GM11168 (cell line): ENCODE measurements at regions not wholly inside any gene's neighbourhood (a gene's known extent, or its start where the extent isn't known, plus 50 kb on each side); places are given as distances from the start of the nearest gene placed in this dataset.

Experiments used
- in situ Hi-C: fragments of 300-500 bp; cut with MboI; formaldehyde crosslinking; loops from one replicate; pipeline ENCODE4 v1.12.0; 2022; ENCODE audit warnings: low sequenced_read_pairs; ENCODE audit not compliant: unreplicated experiment

DNA sequence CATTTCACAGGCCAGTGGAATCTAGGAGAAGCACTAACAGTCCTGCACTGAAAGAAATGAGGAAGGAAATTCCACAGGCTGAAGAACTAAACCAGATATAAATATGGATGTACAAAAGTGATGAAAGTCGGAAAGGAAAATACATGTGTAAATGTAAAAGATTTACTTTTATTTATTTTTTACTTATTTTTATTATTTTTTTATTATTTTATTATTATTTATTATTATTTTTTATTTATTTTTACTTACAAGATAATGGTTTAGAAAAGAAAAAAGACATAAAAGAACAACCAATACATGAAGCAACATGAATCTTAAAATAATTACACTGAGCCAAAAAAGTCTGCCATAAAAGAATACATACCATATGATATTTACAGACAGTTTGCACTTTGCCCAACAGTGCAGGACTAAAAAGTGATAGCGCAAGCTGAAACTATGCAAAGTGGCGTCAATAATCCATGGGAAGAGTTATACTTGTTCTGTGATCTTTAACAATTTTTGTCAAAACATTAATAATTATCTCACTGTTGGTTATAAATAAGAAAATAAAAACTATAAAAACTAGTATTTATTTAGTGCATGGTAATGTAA is 317.8 kb upstream of the MKI67 start:
- in situ Hi-C loops: no loop called here

DNA sequence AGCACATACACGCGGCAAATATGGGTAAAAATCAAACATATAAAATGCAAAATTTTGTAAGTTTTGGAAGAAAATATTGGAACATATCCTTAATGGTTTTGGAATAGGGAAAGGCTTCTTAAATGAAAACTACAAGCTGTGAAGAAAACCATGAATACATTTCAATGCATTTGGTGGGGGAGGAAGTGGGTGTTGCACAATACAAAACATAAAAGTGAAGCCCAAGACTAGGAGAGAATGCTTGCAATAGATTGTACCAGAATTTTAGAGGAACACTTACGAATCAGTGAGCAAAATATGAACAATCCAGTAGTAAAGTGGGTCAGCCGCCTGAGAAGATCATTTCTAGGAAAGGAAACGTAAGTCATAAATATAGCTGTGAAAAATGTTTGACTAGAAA is 322.6 kb upstream of the MKI67 start:
- in situ Hi-C loops: no loop called here

DNA sequence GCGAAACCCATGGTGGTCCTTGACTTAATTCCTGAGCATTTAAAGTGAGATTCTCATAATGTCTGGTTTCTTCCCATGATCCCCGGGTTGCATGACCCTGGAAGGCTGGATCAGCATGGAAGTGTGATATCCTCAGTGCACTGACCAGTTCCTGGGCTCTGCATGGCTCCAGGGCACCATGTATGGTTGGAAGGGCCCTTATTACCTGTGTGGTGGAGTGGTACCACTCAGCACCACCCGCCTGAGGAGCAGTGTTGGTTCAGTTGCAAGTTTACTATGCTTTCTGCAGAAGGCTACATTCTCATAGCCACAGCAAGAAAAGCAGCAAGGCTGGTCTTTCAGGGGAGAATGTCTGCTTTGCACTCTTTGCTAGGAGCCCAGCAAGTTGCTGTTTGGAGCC is 325.7 kb upstream of the MKI67 start:
- in situ Hi-C loops: no loop called here

DNA sequence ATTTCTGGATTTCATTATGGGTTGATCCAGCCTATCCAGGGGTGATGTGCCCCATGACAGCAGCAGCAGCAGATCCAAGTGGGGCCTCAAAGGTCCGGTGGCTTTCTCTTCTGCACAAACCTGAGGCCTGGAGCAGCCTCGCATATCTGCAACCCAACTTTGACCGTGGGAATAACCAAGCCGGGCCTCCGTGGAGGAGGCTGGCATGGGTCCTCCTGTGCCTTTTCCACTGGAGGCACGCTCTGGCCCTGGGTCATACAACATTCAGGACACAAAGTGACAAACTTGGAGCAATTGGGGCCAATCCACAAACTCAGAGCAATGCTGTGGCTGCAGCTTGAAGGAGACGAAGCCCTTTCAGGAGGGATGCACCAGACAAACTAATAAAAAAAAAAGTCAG is 330.0 kb upstream of the MKI67 start:
- in situ Hi-C loops: no loop called here

DNA sequence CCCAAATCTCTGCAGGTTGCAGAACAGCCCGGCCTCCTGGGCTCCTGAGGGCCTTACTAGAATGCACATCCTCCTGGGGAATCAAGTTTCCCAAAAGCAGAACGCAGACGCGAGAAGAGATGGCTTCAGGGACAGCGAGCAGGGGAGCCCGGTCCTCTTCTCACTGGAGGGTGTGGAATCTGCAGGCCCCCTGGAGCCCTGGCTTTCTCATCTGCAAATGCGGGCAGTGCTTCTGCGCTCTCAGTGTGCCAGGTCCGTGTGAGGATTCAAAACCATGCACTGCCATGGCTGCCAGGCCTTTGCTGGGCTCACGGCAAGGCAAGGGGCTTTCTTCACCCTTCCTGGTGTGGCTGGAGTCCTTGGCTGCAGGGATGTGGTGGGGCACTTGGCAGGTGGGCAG is 330.9 kb upstream of the MKI67 start:
- in situ Hi-C loops: no loop called here

DNA sequence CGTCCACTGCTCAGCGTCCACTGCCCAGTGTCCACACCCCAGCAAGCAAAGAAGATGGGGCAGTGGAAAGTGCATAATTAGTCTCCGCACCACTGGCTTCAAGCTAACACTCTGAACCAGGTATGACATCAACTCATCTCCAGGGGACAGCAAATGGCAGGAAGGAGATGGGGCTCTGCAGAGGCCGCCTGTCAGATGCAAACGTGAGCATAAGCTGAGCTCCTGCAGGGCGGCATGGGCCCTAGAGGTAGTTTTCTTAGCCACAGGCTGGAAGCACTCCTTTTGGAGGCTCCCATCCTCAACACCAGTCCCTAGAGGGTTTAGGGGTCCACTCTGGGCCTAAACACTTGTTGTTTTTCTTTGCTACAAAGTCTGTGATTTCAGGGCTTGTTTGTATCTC is 335.8 kb upstream of the MKI67 start:
- in situ Hi-C loops: no loop called here

DNA sequence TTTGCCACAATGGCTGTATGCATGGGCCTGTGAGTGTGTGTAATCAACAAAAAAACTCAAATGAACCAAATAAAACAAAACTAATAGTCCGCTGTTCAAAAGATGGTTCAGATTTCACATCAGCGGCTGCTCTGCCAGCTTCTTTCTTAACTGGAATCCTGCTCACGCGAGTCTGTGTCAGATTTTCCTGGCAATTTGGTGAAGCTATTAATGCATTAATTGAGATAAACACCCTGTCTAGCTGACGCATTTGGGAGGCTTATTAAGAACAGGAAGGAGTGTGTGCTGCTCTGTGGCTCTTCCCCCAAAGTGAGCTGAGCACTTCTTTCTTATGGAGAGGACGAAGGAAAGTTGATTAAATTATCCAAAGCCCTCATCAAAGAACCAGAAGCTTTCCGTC is 336.6 kb upstream of the MKI67 start:
- in situ Hi-C loops: no loop called here

DNA sequence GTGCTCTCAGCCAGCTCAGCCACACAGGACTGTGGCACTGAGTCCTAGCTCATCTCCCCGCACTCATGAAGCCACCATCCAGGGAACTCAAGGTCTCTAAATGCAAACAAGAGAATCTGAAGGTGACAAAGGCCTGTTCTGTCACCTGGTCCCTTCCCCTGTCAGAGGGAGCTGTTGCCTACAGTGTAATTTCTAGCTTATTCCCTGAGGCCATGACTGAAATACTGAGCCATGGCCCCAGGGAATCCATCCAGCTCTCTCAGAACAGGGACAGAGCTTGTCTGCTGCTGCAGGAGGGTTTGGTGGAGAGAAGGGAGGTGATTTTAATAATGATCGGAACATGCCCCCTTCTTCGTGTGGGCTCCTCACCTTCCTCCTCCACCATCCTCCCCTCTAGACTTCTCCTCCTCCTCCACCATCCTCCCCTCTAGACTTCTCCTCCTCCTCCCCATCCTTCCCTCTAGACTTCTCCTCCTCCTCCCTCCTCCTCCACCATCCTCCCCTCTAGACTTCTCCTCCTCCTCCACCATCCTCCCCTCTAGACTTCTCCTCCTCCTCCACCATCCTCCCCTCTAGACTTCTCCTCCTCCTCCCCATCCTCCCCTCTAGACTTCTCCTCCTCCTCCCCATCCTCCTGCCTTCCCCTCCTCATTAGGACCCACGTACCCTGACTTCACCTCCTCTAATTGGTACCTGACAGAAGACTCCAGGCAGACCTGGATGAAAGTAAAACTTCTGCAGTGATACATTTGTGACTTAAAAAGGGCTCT is 338.0 kb upstream of the MKI67 start:
- in situ Hi-C loops: no loop called here

DNA sequence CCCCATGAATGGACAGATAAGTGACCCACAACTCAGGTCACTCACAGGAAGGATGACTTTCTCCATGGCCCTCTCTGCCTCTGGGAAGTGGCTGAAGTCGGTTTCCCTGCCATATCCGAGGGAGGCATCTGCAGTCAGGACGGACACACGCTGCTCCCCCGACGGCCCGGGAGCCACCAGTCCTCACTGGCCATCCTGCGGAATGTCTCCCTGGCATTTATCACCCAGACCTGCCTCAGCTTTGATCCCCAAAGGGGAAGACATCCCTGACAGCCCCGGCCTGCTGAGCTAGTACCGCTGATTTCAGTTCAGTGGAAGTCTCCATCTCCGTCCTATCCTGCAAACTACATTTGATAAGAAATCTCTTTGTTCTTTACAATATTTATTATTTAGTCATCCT is 339.5 kb upstream of the MKI67 start:
- in situ Hi-C loops: no loop called here

DNA sequence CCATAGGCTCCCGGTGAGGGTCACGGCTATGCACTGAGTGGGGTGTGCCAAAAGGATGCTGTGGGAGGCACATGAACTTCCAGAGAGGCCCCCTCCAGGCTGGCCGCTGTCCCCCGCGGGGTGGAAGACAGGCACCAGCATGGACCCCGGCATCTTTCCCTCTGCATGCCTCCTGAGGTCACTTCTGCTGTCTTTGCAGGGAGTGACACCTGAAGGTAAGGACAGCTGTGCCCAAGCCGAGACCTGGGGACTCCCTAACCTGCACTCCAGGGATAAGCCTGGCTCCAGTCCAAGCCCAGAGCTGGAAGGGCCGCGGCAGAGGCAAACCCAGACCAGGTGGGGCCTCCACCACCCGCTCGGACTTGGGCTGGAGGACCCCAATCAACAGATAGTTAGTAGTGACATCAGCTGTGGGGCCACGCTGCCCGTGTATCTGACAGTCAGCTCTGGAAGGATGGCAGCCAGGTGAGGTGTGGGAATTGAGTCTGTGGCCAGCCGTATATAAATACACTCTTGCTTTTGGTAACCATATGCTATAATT is 340.7 kb upstream of the MKI67 start:
- in situ Hi-C loops: no loop called here

DNA sequence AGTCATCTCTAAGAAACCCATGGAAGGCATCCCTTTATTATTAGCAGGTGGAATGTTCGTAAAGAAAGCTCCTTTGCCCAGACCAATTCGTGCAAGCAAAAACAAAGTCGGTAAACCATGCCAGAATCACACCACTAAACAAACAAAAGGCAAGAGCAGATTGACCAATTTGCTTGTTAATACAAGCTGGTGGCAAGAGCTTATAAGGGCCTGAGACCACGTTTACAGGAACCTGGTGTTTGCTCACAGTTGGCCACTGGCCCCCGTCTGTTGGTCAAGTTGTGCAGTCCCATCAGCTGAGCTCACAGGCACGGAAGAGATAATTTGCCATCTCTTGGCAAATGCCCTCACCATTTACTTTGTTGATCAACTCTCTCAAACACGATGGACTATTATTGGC is 342.2 kb upstream of the MKI67 start:
- in situ Hi-C loops: no loop called here

DNA sequence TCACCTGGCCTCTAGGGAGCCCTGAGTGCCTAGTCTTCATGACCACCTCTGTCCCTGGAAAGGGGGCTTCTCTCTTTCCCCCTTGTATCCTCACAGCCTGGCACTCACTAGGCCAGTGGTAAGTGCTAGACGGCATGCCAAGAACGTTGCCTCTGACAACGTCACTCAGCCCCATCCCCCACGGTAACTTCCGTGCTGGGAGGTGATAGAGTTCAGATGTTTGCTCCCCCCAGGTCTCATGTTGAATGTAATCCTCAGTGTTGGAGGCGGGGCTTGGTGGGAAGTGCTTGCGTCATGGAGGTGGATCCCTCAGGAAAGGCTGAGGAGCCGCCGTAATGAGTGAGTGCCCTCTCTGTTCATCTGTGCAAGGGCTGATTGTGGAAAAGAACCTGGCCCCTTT is 343.3 kb upstream of the MKI67 start:
- in situ Hi-C loops: no loop called here

DNA sequence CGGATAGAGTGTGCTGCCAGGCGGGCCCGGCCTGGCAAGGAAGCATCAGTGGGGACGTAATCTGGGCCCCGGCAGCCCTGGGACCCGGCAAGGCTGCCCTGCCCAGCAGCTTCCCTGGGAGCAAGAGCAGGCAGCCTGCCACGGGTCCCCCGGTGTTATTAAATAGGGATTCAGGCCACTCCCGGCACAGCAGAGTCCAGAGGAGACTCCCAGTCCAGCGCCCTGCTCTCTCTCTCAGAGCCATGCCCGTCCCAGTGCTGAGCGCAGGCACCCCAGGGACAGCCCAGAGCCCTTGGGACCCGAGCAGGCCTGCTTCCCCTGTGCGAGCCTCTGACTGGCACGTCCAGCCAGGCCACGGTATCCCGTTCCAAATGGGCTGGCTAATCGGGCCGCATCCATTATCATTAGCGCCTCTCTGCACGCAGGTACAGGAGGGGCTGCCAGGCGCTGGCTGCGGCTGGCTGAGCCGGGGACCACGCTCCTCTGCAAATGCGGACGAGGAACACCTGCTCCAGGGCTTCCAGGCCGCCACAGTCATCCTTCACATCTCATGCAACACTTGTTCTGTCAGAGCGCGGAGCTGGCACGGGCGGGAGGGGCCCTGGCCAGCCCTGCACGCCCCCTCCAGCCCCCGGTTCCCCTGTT is 344.2 kb upstream of the MKI67 start:
- in situ Hi-C loops: no loop called here

DNA sequence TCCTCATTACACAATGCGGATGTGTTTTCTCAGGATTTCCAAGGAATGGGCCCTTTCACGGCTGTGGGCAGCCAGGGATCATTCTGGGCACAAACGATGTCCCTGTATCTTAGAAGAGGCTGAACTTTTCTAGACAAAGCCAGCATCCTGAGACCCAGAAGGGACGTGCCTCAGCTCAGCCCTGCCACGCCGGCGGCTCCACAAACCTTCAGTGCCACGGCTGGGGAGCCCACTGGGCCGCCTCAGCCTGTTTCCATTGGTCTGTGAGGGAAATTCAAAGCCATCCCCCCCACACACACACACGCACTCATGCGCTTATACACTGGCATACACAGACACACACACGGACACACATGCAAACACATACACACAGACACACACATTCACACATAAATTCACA is 344.9 kb upstream of the MKI67 start:
- in situ Hi-C loops: no loop called here

DNA sequence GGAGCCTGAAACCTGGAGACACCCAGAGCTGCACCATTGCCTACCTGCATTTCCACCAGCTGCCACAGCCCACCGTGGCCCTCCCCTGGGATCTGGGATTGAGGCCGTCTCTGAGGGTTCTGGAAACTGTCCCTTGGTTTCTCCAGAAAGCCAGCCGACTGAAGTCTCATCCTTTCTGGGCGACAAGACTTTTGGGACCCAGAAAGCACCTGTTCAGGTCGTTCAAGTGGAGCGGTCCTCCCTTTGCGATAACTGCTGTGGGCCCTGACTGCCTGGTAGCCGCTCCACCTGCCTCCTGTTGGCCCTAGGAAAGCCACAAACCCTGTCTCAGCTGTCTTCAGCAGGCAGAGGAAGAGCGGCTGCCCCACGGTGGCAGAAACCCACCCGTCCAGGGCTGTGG is 346.0 kb upstream of the MKI67 start:
- in situ Hi-C loops: no loop called here

DNA sequence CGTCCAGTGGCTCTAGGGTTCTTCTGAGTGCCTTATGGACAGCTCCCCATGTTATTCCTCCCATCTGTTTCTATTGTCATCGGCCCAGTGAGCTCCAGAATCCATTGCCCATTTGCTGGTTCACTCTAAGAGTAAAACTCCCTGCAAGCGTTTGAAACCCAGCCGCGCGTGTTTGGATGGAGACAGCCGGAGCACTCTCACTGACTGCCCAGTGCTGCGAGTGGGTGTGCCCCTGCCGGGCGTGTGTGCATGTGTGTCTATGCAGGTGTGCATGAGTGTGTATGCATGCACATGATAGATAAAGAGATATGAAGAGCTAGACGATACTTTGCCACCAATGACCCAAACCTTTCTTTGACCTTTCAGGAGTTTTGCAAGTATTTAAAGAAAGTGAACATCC is 347.2 kb upstream of the MKI67 start:
- in situ Hi-C loops: no loop called here

DNA sequence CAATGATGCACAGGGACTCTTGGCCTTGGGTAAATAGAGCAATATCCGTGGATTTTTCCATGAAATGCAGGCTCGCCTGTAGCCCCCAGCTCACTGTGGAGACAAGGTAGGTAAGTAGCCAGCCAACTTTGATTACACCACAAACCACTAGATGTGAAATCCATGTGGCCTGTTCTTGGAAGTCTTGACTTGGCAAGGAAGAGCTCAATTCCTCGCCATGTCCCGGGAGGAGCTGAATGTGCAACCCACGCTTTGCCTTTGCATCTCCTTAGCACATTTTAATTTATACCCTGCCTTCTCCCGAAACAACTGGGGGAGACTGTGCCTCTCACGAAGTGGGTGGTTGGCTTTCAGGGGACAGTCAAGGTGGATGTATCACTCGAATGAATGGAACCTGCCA is 347.7 kb upstream of the MKI67 start:
- in situ Hi-C loops: no loop called here

DNA sequence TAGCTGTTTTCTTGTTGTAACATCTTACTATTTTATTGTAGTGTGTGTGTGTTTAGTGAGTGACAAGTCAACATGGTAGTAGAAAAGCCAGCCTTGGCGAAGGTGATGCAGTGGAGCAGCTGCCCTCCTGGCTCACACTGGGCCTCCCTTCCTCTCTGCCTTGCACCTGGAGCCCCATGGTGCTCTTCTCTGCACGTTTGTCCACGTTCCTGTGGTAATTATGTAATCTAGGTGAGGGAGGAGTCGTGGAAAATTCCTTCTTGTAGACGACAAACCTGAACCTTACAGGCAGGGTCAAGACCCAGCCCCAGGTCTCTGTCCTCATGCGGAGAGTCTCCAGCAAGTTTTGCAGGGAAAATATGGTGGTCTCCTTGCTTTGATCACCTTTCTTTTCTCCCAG is 348.3 kb upstream of the MKI67 start:
- in situ Hi-C loops: no loop called here

DNA sequence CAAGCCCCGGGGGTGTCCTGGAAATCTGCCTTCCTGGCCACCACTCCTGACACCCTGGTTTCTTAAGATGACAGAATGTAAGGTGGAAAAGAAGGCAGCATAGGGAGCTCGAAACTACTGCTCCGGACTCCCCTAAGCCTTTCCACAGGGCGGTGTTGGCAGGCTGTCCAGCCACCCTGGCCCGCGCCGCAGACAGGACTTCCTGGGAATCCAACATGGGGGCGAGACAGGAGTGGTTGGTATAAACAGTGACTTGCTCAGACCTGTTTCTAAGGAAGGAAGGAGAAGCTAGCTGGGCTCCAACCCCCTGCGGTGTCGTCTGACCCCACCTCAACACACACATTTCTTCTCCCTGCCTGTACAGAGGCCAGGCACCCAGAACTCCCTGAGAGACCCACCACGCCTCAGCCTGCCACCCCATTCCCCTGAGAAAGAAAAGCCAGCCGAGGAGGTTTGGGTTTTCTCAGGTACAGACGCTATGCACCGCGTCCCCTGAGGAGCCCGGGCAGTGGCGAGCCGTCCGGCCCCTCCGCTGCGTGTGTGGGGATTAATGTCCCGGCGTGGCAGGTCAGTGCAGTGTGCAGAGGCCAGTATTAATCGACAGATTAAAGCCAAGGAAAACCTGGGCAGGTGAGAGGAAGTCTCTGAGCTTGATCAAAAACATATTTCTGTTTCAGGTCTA is 349.6 kb upstream of the MKI67 start:
- in situ Hi-C loops: no loop called here

DNA sequence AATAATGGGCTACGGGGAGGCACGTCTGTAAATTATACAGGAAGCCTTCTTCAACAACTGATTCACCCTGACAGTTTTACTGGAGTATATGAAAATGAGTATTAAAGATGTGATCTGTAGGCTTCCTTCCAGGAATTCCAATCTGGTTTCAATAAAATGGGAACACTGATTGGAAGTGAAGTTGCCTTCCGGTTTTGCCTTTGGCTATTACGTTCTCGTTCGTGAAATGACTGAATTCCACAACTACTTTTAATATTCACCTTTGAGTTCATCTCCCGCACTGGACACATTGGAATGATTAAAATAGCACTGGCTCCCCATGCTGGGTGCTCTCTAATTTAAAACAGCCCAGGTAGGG is 350.1 kb upstream of the MKI67 start:
- in situ Hi-C loops: no loop called here

DNA sequence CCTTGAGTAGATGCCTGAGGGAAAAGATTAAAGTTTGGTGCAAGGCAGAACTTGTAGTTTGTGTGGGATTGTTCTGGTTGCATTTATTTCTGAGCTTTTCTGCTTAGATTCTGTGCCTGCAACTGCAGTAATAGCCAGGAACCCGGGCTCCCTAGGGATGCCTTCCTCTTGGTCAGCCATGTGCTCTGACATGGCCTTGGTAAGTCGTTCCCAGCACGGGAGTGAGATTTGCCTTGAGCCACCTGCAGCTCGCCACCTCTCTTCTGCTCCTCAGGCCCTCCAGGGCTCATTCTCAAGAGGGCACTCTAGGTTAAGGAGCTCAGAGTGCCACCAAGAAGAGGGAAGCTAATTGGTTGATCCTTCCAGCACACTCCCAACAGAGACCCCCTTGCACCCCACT is 350.6 kb upstream of the MKI67 start:
- in situ Hi-C loops: no loop called here
